ENCODE measurements at regions not wholly inside any gene's neighbourhood (a gene's known extent, or its start where the extent isn't known, plus 50 kb on each side); places are given as distances from the start of the nearest gene placed in this dataset.

DNA sequence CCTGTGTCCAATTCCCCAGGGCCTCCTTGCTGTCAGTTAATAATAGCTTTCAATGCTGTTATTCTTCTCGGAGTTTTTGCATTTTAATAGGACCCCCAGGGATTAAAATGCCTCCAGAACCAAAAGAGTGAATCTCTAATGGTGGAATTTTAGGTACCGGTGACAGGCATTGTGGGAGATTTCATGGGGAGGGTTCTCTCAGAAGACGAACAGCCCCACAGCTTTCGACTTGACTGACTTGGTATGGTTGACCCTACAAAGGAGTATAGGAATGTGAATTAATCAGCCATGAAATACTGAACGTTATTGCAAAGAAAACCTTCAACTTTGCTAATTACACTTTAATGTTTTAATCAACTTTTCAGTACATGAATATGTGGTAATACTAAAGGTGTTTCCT, 206.3 kb upstream of the FZD8 start:
- no peak overlapping the region for H2AFZ ChIP-seq (ENCODE audit: insufficient read depth, low read depth, low read length, poor library complexity, severe bottlenecking)
- 85% methylated on average over 2 of the region's 5 CpGs for WGBS (ENCODE audit: insufficient coverage)
- H3K27me3 ChIP-seq (replicated peaks in 1 of 4; ENCODE audit: control extremely low read depth in 1 of 4, control insufficient read depth in 3 of 4, insufficient read depth in 4 of 4, low read length in 3 of 4), result no peaks in the 10 kb centered on the region
- no peak overlapping the region for H3K27ac Mint-ChIP-seq
- no peaks in the 10 kb centered on the region for H3K9me3 ChIP-seq (ENCODE audit: control extremely low read depth in 1 of 3, control insufficient read depth in 2 of 3, insufficient read depth in 1 of 3, low read length in 2 of 3)
- no peaks in the 10 kb centered on the region for H3K36me3 ChIP-seq (replicated peaks in 1 of 2; ENCODE audit: control extremely low read depth in 1 of 2, control insufficient read depth in 1 of 2, extremely low read depth in 1 of 2, insufficient read depth in 2 of 2, low read length in 1 of 2)
- H3K4me3 Mint-ChIP-seq, result no peak overlapping the region
- H3K4me1 ChIP-seq (ENCODE audit: control insufficient read depth in 2 of 2, insufficient read depth in 2 of 2, low read length in 2 of 2), result no peaks in the 10 kb centered on the region
- ATAC-seq (ENCODE audit: low read depth), result no peak
- H3K9ac ChIP-seq (ENCODE audit: low read length), result no peak overlapping the region
- CTCF ChIA-PET, result no interaction called here
- POLR2A ChIA-PET, result no interaction called here
- no peaks in the 10 kb centered on the region for H3K4me1 Mint-ChIP-seq
- no peak for DNase-seq
- peaks cover 2% of the 10 kb centered on the region for H3K9me3 Mint-ChIP-seq (ENCODE audit: insufficient read depth)
- H4K20me1 ChIP-seq (ENCODE audit: control insufficient read depth, insufficient read depth, low read length, poor library complexity, severe bottlenecking), result no peaks in the 10 kb centered on the region
- H3K79me2 ChIP-seq (ENCODE audit: control insufficient read depth, insufficient read depth, low read length), result no peaks in the 10 kb centered on the region
- intact Hi-C loops (cut with micrococcal nuclease), result no loop called here
- no peak overlapping the region for H3K4me2 ChIP-seq (replicated peaks; ENCODE audit: low read depth, low read length, poor library complexity, severe bottlenecking)
- H3K4me3 ChIP-seq (ENCODE audit: control extremely low read depth in 1 of 5, extremely low read depth in 1 of 5, insufficient read depth in 1 of 5, low read depth in 2 of 5, low read length in 4 of 5), result no peak overlapping the region
- no peak for TF ChIP-seq EZH2 (IDR thresholded peaks at IDR 0.05; ENCODE audit: borderline replicate concordance, insufficient read depth, low read depth, low read length, poor library complexity, severe bottlenecking)
- TF ChIP-seq, protein P1, sequence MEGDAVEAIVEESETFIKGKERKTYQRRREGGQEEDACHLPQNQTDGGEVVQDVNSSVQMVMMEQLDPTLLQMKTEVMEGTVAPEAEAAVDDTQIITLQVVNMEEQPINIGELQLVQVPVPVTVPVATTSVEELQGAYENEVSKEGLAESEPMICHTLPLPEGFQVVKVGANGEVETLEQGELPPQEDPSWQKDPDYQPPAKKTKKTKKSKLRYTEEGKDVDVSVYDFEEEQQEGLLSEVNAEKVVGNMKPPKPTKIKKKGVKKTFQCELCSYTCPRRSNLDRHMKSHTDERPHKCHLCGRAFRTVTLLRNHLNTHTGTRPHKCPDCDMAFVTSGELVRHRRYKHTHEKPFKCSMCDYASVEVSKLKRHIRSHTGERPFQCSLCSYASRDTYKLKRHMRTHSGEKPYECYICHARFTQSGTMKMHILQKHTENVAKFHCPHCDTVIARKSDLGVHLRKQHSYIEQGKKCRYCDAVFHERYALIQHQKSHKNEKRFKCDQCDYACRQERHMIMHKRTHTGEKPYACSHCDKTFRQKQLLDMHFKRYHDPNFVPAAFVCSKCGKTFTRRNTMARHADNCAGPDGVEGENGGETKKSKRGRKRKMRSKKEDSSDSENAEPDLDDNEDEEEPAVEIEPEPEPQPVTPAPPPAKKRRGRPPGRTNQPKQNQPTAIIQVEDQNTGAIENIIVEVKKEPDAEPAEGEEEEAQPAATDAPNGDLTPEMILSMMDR (IDR thresholded peaks at IDR 0.05), result no peak
- H3K27me3 Mint-ChIP-seq, result no peaks in the 10 kb centered on the region
- no peak overlapping the region for H3K27ac ChIP-seq (ENCODE audit: low read length in 2 of 2)

DNA sequence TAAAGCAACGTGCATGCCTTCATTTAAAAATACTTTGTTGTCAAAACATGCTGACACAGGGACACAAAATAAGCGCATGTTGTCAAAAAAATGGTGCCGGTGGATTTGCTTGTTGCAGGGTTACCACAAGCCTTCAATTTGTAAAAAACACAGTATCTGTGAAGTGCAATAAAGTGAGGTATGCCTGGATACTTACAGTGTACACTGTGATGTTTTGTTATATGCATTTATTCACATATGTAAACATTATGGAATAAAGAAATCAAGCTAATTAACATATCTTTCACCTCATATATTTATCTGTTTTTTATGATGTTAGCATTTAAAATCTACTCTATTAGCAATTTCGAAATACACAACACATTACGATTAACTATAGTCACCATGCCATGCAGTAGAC, 202.6 kb upstream of the FZD8 start:
- no peaks in the 10 kb centered on the region for H3K79me2 ChIP-seq (ENCODE audit: control insufficient read depth, insufficient read depth, low read length)
- H3K27ac Mint-ChIP-seq, result no peak overlapping the region
- no peak overlapping the region for H3K27ac ChIP-seq (ENCODE audit: low read length in 2 of 2)
- ATAC-seq (ENCODE audit: low read depth) (no peak), DNase-seq (no peak)
- no peaks in the 10 kb centered on the region for H3K4me1 ChIP-seq (ENCODE audit: control insufficient read depth in 2 of 2, insufficient read depth in 2 of 2, low read length in 2 of 2)
- ChIA-PET POLR2A (no interaction called here), CTCF (no interaction called here)
- no peaks in the 10 kb centered on the region for H4K20me1 ChIP-seq (ENCODE audit: control insufficient read depth, insufficient read depth, low read length, poor library complexity, severe bottlenecking)
- no peak overlapping the region for H2AFZ ChIP-seq (ENCODE audit: insufficient read depth, low read depth, low read length, poor library complexity, severe bottlenecking)
- TF ChIP-seq, protein P1 (IDR thresholded peaks at IDR 0.05), result no peak
- TF ChIP-seq EZH2 (IDR thresholded peaks at IDR 0.05; ENCODE audit: borderline replicate concordance, insufficient read depth, low read depth, low read length, poor library complexity, severe bottlenecking), result no peak
- H3K9me3 ChIP-seq (ENCODE audit: control extremely low read depth in 1 of 3, control insufficient read depth in 2 of 3, insufficient read depth in 1 of 3, low read length in 2 of 3), result peaks cover 0 to 6% (median 0%) of the 10 kb centered on the region in 3 donors
- no peaks in the 10 kb centered on the region for H3K36me3 ChIP-seq (replicated peaks in 1 of 2; ENCODE audit: control extremely low read depth in 1 of 2, control insufficient read depth in 1 of 2, extremely low read depth in 1 of 2, insufficient read depth in 2 of 2, low read length in 1 of 2)
- WGBS (ENCODE audit: insufficient coverage), result 80% methylated on average over 1 of the region's 5 CpGs
- no peaks in the 10 kb centered on the region for H3K27me3 Mint-ChIP-seq
- H3K9me3 Mint-ChIP-seq (ENCODE audit: insufficient read depth), result peaks cover 6% of the 10 kb centered on the region
- H3K4me3 Mint-ChIP-seq, result no peak overlapping the region
- H3K27me3 ChIP-seq (replicated peaks in 1 of 4; ENCODE audit: control extremely low read depth in 1 of 4, control insufficient read depth in 3 of 4, insufficient read depth in 4 of 4, low read length in 3 of 4), result no peaks in the 10 kb centered on the region
- H3K4me2 ChIP-seq (replicated peaks; ENCODE audit: low read depth, low read length, poor library complexity, severe bottlenecking), result no peak overlapping the region
- intact Hi-C loops (cut with micrococcal nuclease), result no loop called here
- H3K9ac ChIP-seq (ENCODE audit: low read length), result no peak overlapping the region
- H3K4me1 Mint-ChIP-seq, result no peaks in the 10 kb centered on the region
- H3K4me3 ChIP-seq (ENCODE audit: control extremely low read depth in 1 of 5, extremely low read depth in 1 of 5, insufficient read depth in 1 of 5, low read depth in 2 of 5, low read length in 4 of 5), result no peak overlapping the region

Data from B cell (primary cell).